GM23338 (cell line): ENCODE measurements at regions not wholly inside any gene's neighbourhood (a gene's known extent, or its start where the extent isn't known, plus 50 kb on each side); places are given as distances from the start of the nearest gene placed in this dataset.

ENCODE experiments used
- ATAC-seq: fragments of 200-7000 bp; cut with Tn5 transposase; 3 replicates; pipeline ENCODE4 v1.9.1; 2020
- DNase-seq: peaks from one replicate; pipeline ENCODE4 v3.0.0-alpha.2; 2015; ENCODE audit warnings: low spot score
- H2AFZ ChIP-seq: fragments of 200-600 bp; sonication (generic); 2 replicates; pipeline ENCODE4 v1.8.0; 2016; ENCODE audit warnings: antibody characterized with exemption, mild to moderate bottlenecking, moderate library complexity
- H3F3A ChIP-seq: fragments of 200-600 bp; sonication (generic); replicated peaks from 2 replicates; pipeline ENCODE4 v1.8.0; 2017; ENCODE audit warnings: antibody characterized with exemption, mixed run types, low read depth
- H3K27ac ChIP-seq: fragments of 200-600 bp; sonication (generic); 2 replicates; pipeline ENCODE4 v1.6.1; 2016; ENCODE audit warnings: low read depth
- H3K27me3 ChIP-seq: fragments of 200-600 bp; sonication (generic); 2 replicates; pipeline ENCODE4 v1.8.0; 2016; ENCODE audit warnings: mild to moderate bottlenecking, mixed run types, moderate library complexity; ENCODE audit not compliant: insufficient read depth
- H3K36me3 ChIP-seq: fragments of 200-600 bp; sonication (generic); 2 replicates; pipeline ENCODE4 v1.8.0; 2016; ENCODE audit warnings: mild to moderate bottlenecking; ENCODE audit not compliant: insufficient read depth
- H3K4me1 ChIP-seq: fragments of 200-600 bp; sonication (generic); 2 replicates; pipeline ENCODE4 v1.8.0; 2016; ENCODE audit warnings: mild to moderate bottlenecking, moderate library complexity; ENCODE audit not compliant: insufficient read depth
- H3K4me2 ChIP-seq: fragments of 200-600 bp; sonication (generic); 2 replicates; pipeline ENCODE4 v1.7.1; 2017; ENCODE audit warnings: mixed run types
- H3K4me3 ChIP-seq: fragments of 200-600 bp; sonication (generic); 2 replicates; pipeline ENCODE4 v1.6.1; 2016; ENCODE audit warnings: mixed run types
- H3K79me2 ChIP-seq: fragments of 200-600 bp; sonication (generic); replicated peaks from 2 replicates; pipeline ENCODE4 v1.8.0; 2017; ENCODE audit warnings: mild to moderate bottlenecking; ENCODE audit not compliant: insufficient read depth
- H3K9me2 ChIP-seq: fragments of 200-600 bp; sonication (generic); 2 replicates; pipeline ENCODE4 v1.8.0; 2017; ENCODE audit not compliant: insufficient read depth
- H4K20me1 ChIP-seq: fragments of 200-600 bp; sonication (generic); replicated peaks from 2 replicates; pipeline ENCODE4 v1.8.0; 2017; ENCODE audit warnings: mild to moderate bottlenecking; ENCODE audit not compliant: insufficient read depth
- H3K27ac Mint-ChIP-seq: 2 replicates; pipeline ENCODE4 v1.8.0; 2020; ENCODE audit warnings: inconsistent platforms, mild to moderate bottlenecking, moderate library complexity, mixed read lengths
- H3K27me3 Mint-ChIP-seq: 3 replicates; pipeline ENCODE4 v1.8.0; 2022; ENCODE audit warnings: low read depth, mild to moderate bottlenecking, moderate library complexity, mixed read lengths, inconsistent platforms; ENCODE audit not compliant: insufficient read depth, poor library complexity
- H3K36me3 Mint-ChIP-seq: 3 replicates; pipeline ENCODE4 v1.8.0; 2021; ENCODE audit warnings: low read depth, mild to moderate bottlenecking, inconsistent platforms, moderate library complexity, mixed read lengths
- H3K4me1 Mint-ChIP-seq: 3 replicates; pipeline ENCODE4 v1.8.0; 2020; ENCODE audit warnings: mild to moderate bottlenecking, inconsistent platforms, mixed read lengths
- H3K4me3 Mint-ChIP-seq: 3 replicates; pipeline ENCODE4 v1.8.0; 2021; ENCODE audit warnings: moderate library complexity, mild to moderate bottlenecking, inconsistent platforms, mixed read lengths
- H3K9me3 Mint-ChIP-seq: 3 replicates; pipeline ENCODE4 v1.8.0; 2020; ENCODE audit warnings: moderate library complexity, mild to moderate bottlenecking, inconsistent platforms, mixed read lengths
- CREB1 ChIP-seq: fragments of 250-450 bp; sonication (Bioruptor Pico); IDR thresholded peaks from 2 replicates; pipeline ENCODE4 v1.5.0; 2020; ENCODE audit warnings: low read depth, mild to moderate bottlenecking, moderate library complexity
- ETS1 ChIP-seq: IDR thresholded peaks from 2 replicates; pipeline ENCODE4 v1.6.1; 2016; ENCODE audit warnings: antibody characterized with exemption
- EZH2phosphoT487 ChIP-seq: fragments of 200-600 bp; sonication (generic); IDR thresholded peaks from one replicate; pipeline ENCODE4 v1.8.1; 2018; ENCODE audit warnings: antibody characterized with exemption; ENCODE audit not compliant: unreplicated experiment
- JUNB ChIP-seq: IDR thresholded peaks from one replicate; pipeline ENCODE4 v1.6.1; 2016; ENCODE audit warnings: antibody characterized with exemption; ENCODE audit not compliant: unreplicated experiment
- POLR2AphosphoS5 ChIP-seq: IDR thresholded peaks from 2 replicates; pipeline ENCODE4 v1.6.1; 2016; ENCODE audit warnings: antibody characterized with exemption, low read depth
- REST ChIP-seq: IDR thresholded peaks from one replicate; pipeline ENCODE4 v1.6.1; 2018; ENCODE audit warnings: antibody characterized with exemption; ENCODE audit not compliant: unreplicated experiment
- STAT1 ChIP-seq: IDR thresholded peaks from one replicate; pipeline ENCODE4 v1.6.1; 2016; ENCODE audit warnings: antibody characterized with exemption; ENCODE audit not compliant: unreplicated experiment
- ZNF114 ChIP-seq: fragments of 250-450 bp; sonication (Bioruptor Pico); IDR thresholded peaks from 2 replicates; pipeline ENCODE4 v1.5.0; 2020; ENCODE audit warnings: mild to moderate bottlenecking, moderate library complexity
- ZNF462 ChIP-seq: fragments of 250-450 bp; sonication (Bioruptor Pico); IDR thresholded peaks from 2 replicates; pipeline ENCODE4 v1.5.0; 2020; ENCODE audit warnings: mild to moderate bottlenecking, moderate library complexity

- Histone ChIP-seq H3K4me2 (no peak overlapping the region), H3K27ac (no peak overlapping the region)
Observed at GRCh38 chr2:57907411-57907810, 139.2 kb upstream of the VRK2 start.

More at GRCh38 chr2:57907411-57907810, 139.2 kb upstream of the VRK2 start:
- TF ChIP-seq REST, result no peak
- no peak for TF ChIP-seq ZNF462
- TF ChIP-seq POLR2AphosphoS5, result no peak
- TF ChIP-seq EZH2phosphoT487, result no peak
- no peak for TF ChIP-seq ZNF114 (CRISPR knock-in tag)
- TF ChIP-seq JUNB, result no peak
- TF ChIP-seq CREB1, result no peak
- no peak for TF ChIP-seq ETS1
- TF ChIP-seq STAT1, result no peak
- no peaks in the 10 kb centered on the region for H4K20me1 ChIP-seq
- Mint-ChIP-seq H3K4me1 (peaks cover 12% of the 10 kb centered on the region), H3K36me3 (no peaks in the 10 kb centered on the region), H3K4me3 (no peak overlapping the region), H3K27ac (no peak overlapping the region), H3K9me3 (no peaks in the 10 kb centered on the region), H3K27me3 (no peaks in the 10 kb centered on the region)
- ATAC-seq, result no peak
- no peaks in the 10 kb centered on the region for H3K79me2 ChIP-seq
- H2AFZ ChIP-seq, result no peak overlapping the region
- peaks cover 7% of the 10 kb centered on the region for H3K4me1 ChIP-seq
- no peaks in the 10 kb centered on the region for H3K27me3 ChIP-seq
- H3K9me2 ChIP-seq, result no peaks in the 10 kb centered on the region
- H3K4me3 ChIP-seq, result no peak overlapping the region
- H3K36me3 ChIP-seq, result no peaks in the 10 kb centered on the region
- DNase-seq, result no peak
- no peaks in the 10 kb centered on the region for H3F3A ChIP-seq
